ENCODE measurements at regions not wholly inside any gene's neighbourhood (a gene's known extent, or its start where the extent isn't known, plus 50 kb on each side); places are given as distances from the start of the nearest gene placed in this dataset.

DNA sequence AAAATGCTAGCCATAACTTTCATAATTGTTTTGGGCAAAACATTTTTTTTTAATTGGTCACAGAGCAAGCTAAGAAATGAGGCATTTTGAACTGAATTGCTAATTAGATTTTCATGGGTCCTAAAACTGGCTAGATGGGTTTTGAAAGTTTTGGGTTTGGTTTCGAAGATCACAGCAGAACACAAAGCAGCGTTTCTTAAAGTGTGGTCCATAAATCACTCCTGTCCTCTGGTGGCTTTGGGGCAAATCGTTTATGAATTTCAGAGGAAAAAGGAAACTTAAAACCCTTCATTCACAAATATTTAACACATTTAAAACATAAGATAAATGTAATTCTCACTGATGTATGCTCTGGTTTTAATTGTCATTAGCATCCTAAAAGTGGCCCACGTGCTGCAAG lies 503.7 kb downstream of the SPATA31D1 start:
- Histone ChIP-seq H3K4me1 (no peaks in the 10 kb centered on the region), H3K27ac (no peak overlapping the region), H3K9me3 (no peaks in the 10 kb centered on the region), H3K4me2 (no peak overlapping the region), H3K4me3 (no peak overlapping the region)
- TF ChIP-seq, protein P1, sequence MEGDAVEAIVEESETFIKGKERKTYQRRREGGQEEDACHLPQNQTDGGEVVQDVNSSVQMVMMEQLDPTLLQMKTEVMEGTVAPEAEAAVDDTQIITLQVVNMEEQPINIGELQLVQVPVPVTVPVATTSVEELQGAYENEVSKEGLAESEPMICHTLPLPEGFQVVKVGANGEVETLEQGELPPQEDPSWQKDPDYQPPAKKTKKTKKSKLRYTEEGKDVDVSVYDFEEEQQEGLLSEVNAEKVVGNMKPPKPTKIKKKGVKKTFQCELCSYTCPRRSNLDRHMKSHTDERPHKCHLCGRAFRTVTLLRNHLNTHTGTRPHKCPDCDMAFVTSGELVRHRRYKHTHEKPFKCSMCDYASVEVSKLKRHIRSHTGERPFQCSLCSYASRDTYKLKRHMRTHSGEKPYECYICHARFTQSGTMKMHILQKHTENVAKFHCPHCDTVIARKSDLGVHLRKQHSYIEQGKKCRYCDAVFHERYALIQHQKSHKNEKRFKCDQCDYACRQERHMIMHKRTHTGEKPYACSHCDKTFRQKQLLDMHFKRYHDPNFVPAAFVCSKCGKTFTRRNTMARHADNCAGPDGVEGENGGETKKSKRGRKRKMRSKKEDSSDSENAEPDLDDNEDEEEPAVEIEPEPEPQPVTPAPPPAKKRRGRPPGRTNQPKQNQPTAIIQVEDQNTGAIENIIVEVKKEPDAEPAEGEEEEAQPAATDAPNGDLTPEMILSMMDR (IDR thresholded peaks at IDR 0.05): peak; percentile 19; the same call in 1 of the 3 replicates
- no peak for TF ChIP-seq CBX2 (IDR thresholded peaks at IDR 0.05; ENCODE audit: borderline replicate concordance, low read depth)
- peak; percentile 16 to 22; a peak in 1 of 5 replicates for TF ChIP-seq RAD21 (conservative IDR thresholded peaks at IDR 0.05 in 1 of 2, IDR thresholded peaks at IDR 0.05 in 1 of 2)
- TF ChIP-seq ZNF302 (CRISPR knock-in tag; IDR thresholded peaks at IDR 0.05): no peak
- no peak for TF ChIP-seq HOXA7 (CRISPR knock-in tag; IDR thresholded peaks at IDR 0.05)
- DNase-seq (ENCODE audit: low read depth in 1 of 2, low spot score in 1 of 2) (no peak), ATAC-seq (no peak), FAIRE-seq (no peak)
- WGBS (ENCODE audit: missing lambda C conversion rate): 11% methylated on average over 4 of the region's 4 CpGs
- POLR2A ChIA-PET: no interaction called here
- CTCF ChIA-PET: interaction anchor here (1.3 kb wide), 1 partner anchor 14 kb away, joined by 3 read pairs; no protein-coding TSS in a partner anchor

DNA sequence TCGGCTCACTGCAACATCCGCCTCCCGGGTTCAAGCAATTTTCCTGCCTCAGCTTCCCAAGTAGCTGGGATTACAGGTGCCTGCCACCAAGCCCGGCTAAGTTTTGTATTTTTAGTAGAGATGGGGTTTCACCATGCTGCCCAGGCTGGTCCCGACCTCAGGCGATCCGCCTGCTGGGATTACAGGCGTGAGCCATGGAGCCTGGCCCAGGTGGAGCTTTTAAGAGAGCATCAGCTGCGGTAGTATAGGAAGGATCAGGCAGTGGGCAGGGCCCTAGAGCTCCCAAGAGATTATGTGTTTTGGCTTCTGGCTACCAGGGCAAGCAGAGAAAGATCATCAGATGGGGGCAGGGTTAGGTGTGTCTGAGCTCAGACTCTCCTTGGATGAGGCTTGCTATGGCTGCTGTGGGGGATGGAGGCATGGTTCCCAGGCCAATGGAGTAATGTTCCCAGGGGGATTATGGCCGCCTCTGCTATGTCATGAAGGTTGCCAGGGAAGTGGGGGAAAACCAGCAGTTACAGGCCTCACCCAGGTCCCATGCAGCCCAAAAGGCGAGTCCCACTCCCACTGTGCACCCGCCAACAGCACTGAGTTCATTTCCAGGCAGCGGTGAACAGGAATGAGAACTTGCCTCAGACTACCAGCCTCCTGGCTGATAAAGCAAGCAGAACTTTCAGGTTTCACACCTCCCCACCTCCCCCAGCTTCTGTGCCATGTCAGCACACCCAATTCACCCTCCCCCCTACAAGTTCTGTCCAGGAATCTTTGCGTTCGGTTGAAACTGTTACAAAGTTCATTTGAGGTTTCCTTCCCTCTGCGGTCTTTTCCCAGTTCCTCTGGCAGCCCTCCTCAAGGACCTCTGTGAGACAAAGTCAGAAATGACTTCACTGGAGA lies 507.6 kb downstream of the SPATA31D1 start:
- 65% methylated on average over 16 of the region's 16 CpGs for WGBS (ENCODE audit: missing lambda C conversion rate)
- H3K4me3 ChIP-seq: no peak overlapping the region
- ChIA-PET POLR2A (no interaction called here), CTCF (no interaction called here)
- no peak overlapping the region for H3K27ac ChIP-seq
- no peaks in the 10 kb centered on the region for H3K4me1 ChIP-seq
- no peak for FAIRE-seq
- no peak for DNase-seq (ENCODE audit: low read depth in 1 of 2, low spot score in 1 of 2)
- TF ChIP-seq POLR2A (IDR thresholded peaks at IDR 0.05; ENCODE audit: low read length): no peak
- no peak for TF ChIP-seq FOXS1 (CRISPR knock-in tag; IDR thresholded peaks at IDR 0.05)
- TF ChIP-seq, protein P2, sequence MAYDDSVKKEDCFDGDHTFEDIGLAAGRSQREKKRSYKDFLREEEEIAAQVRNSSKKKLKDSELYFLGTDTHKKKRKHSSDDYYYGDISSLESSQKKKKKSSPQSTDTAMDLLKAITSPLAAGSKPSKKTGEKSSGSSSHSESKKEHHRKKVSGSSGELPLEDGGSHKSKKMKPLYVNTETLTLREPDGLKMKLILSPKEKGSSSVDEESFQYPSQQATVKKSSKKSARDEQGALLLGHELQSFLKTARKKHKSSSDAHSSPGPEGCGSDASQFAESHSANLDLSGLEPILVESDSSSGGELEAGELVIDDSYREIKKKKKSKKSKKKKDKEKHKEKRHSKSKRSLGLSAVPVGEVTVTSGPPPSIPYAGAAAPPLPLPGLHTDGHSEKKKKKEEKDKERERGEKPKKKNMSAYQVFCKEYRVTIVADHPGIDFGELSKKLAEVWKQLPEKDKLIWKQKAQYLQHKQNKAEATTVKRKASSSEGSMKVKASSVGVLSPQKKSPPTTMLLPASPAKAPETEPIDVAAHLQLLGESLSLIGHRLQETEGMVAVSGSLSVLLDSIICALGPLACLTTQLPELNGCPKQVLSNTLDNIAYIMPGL (CRISPR knock-in tag; IDR thresholded peaks at IDR 0.05; ENCODE audit: borderline replicate concordance): no peak
- TF ChIP-seq CBX8 (IDR thresholded peaks at IDR 0.05): no peak
- no peak for TF ChIP-seq TFCP2L1 (CRISPR knock-in tag; IDR thresholded peaks at IDR 0.05)
- TF ChIP-seq MAFK (IDR thresholded peaks at IDR 0.05; ENCODE audit: partially characterized antibody): no peak
- TF ChIP-seq EHF (CRISPR knock-in tag; IDR thresholded peaks at IDR 0.05): no peak
- TF ChIP-seq EHMT2 (IDR thresholded peaks at IDR 0.05; ENCODE audit: low read depth): no peak
- no peak for TF ChIP-seq ATOH8 (CRISPR knock-in tag; IDR thresholded peaks at IDR 0.05; ENCODE audit: low read depth)
- no peak for TF ChIP-seq HDAC2 (IDR thresholded peaks at IDR 0.05)
- TF ChIP-seq HOXB13 (CRISPR knock-in tag; IDR thresholded peaks at IDR 0.05; ENCODE audit: low read depth): no peak
- TF ChIP-seq NPAS2 (CRISPR knock-in tag; IDR thresholded peaks at IDR 0.05; ENCODE audit: borderline replicate concordance): no peak
- no peak for TF ChIP-seq CHD4 (IDR thresholded peaks at IDR 0.05; ENCODE audit: borderline replicate concordance)
- no peak for TF ChIP-seq BCL3 (IDR thresholded peaks at IDR 0.05)
- no peak for TF ChIP-seq RNF2 (IDR thresholded peaks at IDR 0.05; ENCODE audit: borderline replicate concordance, low read depth)
- no peak for TF ChIP-seq RCOR1 (IDR thresholded peaks at IDR 0.05; ENCODE audit: low read depth, low read length)
- TF ChIP-seq, protein P1 (IDR thresholded peaks at IDR 0.05): no peak
- ATAC-seq: no peak
- no peaks in the 10 kb centered on the region; the same call in 2 of the 3 replicates for H3K9me3 ChIP-seq
- no peak overlapping the region for H3K4me2 ChIP-seq

All from A549 (cell line).